ENCODE measurements at regions not wholly inside any gene's neighbourhood (a gene's known extent, or its start where the extent isn't known, plus 50 kb on each side); places are given as distances from the start of the nearest gene placed in this dataset.

GRCh38 chr6:6924708-6925107, 183.1 kb upstream of the RREB1 start:
- no peaks in the 10 kb centered on the region for H3K36me3 Mint-ChIP-seq (ENCODE audit: insufficient read depth in 1 of 3, low read depth in 3 of 3)
- H3K4me1 Mint-ChIP-seq = peaks cover 8 to 11% of the 10 kb centered on the region in 2 experiments; a peak in 3 of 4 replicates
- H2BK15ac ChIP-seq (ENCODE audit: low read depth, low read length) = no peak overlapping the region

More at GRCh38 chr6:6924708-6925107, 183.1 kb upstream of the RREB1 start:
- Histone ChIP-seq H2AK5ac (ENCODE audit: insufficient read length, low read length) (no peak overlapping the region), H3K4me2 (ENCODE audit: insufficient read depth, insufficient read length, low read length) (no peak overlapping the region), H3K18ac (ENCODE audit: insufficient read length, low read depth, low read length) (no peak overlapping the region), H3K14ac (ENCODE audit: insufficient read depth, low read length) (no peak overlapping the region), H3K23me2 (ENCODE audit: insufficient read length, low read depth, low read length, poor library complexity, severe bottlenecking) (no peaks in the 10 kb centered on the region), H3K79me2 (ENCODE audit: insufficient read depth, low read length) (no peaks in the 10 kb centered on the region), H3K4ac (ENCODE audit: low read depth, low read length) (no peak overlapping the region), H3K9me3 (ENCODE audit: control insufficient read depth, low read depth, low read length) (no peaks in the 10 kb centered on the region), H2BK5ac (ENCODE audit: insufficient read length, low read length) (no peak overlapping the region), H3K9ac (ENCODE audit: extremely low read depth, insufficient read length, low read length) (no peak overlapping the region), H3K56ac (ENCODE audit: insufficient read length, low read depth, low read length) (no peak overlapping the region), H4K91ac (ENCODE audit: insufficient read length, low read depth, low read length) (no peak overlapping the region), H2BK120ac (ENCODE audit: low read depth, low read length, poor library complexity, severe bottlenecking) (no peak overlapping the region), H3K4me1 (ENCODE audit: insufficient read depth, low read length) (no peaks in the 10 kb centered on the region), H3K23ac (ENCODE audit: insufficient read length, low read depth, low read length) (no peak overlapping the region), H4K20me1 (ENCODE audit: control insufficient read depth, insufficient read depth, insufficient read length) (no peaks in the 10 kb centered on the region), H2AFZ (ENCODE audit: low read length) (no peak overlapping the region), H2BK20ac (ENCODE audit: low read depth, low read length, poor library complexity, severe bottlenecking) (no peak overlapping the region), H3T11ph (ENCODE audit: low read length) (no peak overlapping the region), H2BK12ac (ENCODE audit: insufficient read length, low read depth, low read length) (no peak overlapping the region), H3K27me3 (ENCODE audit: insufficient read depth, low read length) (no peaks in the 10 kb centered on the region), H3K27ac (ENCODE audit: insufficient read length, low read depth, low read length) (no peak overlapping the region), H4K5ac (ENCODE audit: insufficient read length, low read depth, low read length) (no peak overlapping the region), H3K79me1 (ENCODE audit: insufficient read depth, low read depth, low read length, poor library complexity, severe bottlenecking) (no peaks in the 10 kb centered on the region), H4K8ac (replicated peaks; ENCODE audit: insufficient read length, low read depth, low read length) (no peak overlapping the region)
- no CpG with 5 or more reads among the region's 5 CpGs for WGBS (ENCODE audit: extremely low coverage, insufficient read length, low lambda C conversion rate)
- Mint-ChIP-seq H3K4me3 (no peak overlapping the region), H3K27ac (no peak overlapping the region), H3K27me3 (ENCODE audit: low read depth) (peaks cover 5% of the 10 kb centered on the region), H3K9me3 (no peaks in the 10 kb centered on the region; a peak in 1 of 5 replicates)
- no peak for TF ChIP-seq CTCF (conservative IDR thresholded peaks at IDR 0.05)
- no peak for DNase-seq
